Fibroblast of mammary gland (primary cell): ENCODE measurements at regions not wholly inside any gene's neighbourhood (a gene's known extent, or its start where the extent isn't known, plus 50 kb on each side); places are given as distances from the start of the nearest gene placed in this dataset.
A peak's percentile ranks its signal among the peaks of the same experiment; 100 is the strongest.

Experiments
- DNase-seq: peaks from one replicate; pipeline ENCODE4 v3.0.0-alpha.2; 2010; ENCODE audit warnings: low read depth
- H3K4me3 ChIP-seq: 2 replicates; pipeline ENCODE4 v1.5.1; 2011; ENCODE audit warnings: low read depth, mild to moderate bottlenecking, low read length, moderate library complexity; ENCODE audit not compliant: control insufficient read depth
- TF ChIP-seq, protein P1 (sequence below): conservative IDR thresholded peaks from 2 replicates; pipeline ENCODE4 v1.5.1; 2011; ENCODE audit warnings: low read depth, low read length, inconsistent platforms; ENCODE audit not compliant: control insufficient read depth, insufficient read depth

DNA sequence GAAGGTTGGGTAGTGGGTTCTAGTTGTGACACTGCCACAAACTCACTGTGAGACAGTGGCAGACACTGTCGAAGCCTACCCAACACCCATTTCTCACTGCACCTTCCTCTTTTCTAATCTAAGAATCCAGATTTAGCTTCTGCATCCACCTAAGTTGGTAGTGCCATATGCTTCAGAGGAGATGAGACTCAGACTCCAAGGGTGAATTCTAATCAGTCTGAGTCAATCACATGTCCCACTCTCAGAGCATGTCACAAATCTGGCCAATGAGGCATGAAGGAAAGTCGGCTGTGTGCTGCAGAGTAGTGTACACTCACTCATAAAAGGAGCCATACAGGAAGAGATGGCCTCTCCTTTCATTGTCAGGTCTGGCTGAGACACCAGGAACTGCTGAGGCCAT is 102.1 kb upstream of the RAP1B start:
- H3K4me3 ChIP-seq = no peak overlapping the region
- TF ChIP-seq, protein P1, sequence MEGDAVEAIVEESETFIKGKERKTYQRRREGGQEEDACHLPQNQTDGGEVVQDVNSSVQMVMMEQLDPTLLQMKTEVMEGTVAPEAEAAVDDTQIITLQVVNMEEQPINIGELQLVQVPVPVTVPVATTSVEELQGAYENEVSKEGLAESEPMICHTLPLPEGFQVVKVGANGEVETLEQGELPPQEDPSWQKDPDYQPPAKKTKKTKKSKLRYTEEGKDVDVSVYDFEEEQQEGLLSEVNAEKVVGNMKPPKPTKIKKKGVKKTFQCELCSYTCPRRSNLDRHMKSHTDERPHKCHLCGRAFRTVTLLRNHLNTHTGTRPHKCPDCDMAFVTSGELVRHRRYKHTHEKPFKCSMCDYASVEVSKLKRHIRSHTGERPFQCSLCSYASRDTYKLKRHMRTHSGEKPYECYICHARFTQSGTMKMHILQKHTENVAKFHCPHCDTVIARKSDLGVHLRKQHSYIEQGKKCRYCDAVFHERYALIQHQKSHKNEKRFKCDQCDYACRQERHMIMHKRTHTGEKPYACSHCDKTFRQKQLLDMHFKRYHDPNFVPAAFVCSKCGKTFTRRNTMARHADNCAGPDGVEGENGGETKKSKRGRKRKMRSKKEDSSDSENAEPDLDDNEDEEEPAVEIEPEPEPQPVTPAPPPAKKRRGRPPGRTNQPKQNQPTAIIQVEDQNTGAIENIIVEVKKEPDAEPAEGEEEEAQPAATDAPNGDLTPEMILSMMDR = no peak
- no peak for DNase-seq

DNA sequence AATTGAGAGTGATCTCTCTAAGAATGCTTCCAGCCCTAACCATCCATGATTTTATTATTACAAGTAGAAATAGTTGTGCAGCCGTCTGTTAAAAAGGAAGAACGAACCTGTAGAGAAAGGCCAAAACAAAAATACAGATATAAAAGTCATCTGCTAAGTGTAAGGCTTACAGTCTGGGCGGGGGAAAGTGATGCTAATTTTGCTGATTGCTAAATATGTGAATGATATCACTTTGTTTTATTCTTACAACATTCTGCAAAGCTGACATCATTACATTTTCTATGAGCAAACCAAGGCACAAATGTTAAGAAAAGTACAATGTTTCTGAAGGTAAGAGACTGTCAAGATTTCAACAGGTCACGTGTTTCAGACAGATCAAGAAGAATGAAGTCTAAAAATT is 101.5 kb upstream of the RAP1B start:
- no peak overlapping the region for H3K4me3 ChIP-seq
- TF ChIP-seq, protein P1 = no peak
- DNase-seq = no peak

DNA sequence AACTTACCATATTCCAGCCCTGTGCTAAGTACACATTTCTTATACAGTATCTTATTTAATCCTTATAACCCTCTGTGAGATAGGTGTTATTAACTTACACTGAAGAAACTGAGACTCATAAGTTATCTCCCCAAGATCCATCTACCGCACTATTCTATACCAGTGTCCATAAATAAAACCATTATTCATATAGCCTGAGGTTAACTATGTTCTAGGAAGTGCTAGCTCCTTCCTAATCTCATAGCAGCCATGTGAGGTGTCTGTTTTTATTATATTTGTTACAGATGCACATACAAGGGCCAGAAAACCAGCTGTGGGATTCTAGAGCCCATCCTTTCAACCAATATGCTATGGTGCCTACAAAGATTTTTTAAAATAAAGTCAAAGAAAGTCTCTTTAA is 100.3 kb upstream of the RAP1B start:
- TF ChIP-seq, protein P1 = no peak
- no peak overlapping the region for H3K4me3 ChIP-seq
- no peak for DNase-seq

DNA sequence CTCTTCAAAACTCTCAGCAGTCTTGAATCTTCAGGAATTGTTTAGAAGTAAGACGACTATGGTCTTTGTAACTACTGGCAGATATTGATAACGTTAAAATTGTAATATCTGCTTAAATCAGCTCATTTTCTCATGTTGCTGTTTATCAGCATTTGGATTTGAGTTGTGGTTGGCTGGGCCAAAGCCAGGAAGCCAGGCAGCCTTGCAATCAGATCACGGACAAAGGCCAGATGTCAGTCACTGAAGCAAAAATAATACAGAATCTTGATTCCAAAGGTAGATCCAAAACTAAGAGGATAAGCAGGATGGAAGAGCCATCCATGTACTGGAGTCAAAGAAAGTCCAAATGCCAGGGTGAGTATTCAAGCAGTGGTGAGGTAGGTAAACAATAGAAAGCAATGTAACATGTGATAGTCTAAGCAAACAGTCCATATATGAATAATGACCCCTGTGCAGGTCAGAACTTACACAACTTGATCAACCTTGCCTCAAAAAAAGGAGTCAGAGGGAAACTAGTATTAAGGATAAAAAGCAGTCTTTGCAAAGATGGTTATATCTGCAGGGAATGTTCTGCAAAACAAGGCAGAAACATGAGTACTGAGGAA is 95.8 kb upstream of the RAP1B start:
- no peak for DNase-seq
- TF ChIP-seq, protein P1 = no peak
- no peak overlapping the region for H3K4me3 ChIP-seq

DNA sequence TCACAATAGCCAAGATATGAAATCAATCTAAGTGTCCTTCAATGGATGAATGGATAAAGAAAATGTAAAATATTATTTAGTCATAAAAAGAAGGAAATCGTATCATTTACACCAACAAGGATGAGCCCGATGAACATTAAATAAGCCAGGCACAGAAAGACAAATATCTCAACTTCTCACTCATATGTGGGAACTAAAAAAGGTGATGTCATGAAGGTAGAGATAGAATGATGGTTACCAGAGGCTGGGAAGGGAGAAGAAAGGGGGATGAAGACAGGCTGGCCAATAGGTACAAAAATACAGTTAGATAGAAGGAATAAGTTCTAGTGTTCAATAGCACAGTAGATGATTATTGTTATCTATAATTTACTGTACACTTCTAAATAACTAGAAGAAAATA is 94.9 kb upstream of the RAP1B start:
- DNase-seq = no peak
- H3K4me3 ChIP-seq = no peak overlapping the region

DNA sequence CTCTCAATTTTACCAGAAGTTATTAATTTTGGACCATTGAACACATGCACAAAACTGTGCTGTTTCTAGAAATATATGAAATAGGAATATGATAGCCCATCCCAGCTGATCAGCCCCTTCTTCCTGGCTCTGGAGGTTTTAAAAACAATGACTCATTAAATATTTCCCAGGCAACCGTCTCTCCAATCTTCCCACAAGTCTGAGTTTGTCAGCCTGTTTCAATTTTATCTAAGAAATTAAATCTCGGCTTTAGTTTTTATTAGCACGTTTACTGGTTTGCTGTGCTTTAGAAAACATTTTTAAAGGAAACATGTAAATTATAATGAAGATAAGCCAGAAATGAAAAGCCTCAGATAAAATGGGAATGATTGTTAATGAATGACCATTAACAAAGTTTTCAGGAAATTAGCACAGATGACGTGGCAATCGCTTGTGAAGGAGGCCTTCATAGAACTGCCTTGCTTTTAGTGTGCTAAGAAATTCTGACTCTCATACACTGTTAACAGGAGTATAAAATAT is 89.3 kb upstream of the RAP1B start:
- DNase-seq = peak; percentile 80
- TF ChIP-seq, protein P1 = no peak

More for the DNA sequence above, 94.9 kb upstream of the RAP1B start:
- TF ChIP-seq, protein P1 = no peak

DNA sequence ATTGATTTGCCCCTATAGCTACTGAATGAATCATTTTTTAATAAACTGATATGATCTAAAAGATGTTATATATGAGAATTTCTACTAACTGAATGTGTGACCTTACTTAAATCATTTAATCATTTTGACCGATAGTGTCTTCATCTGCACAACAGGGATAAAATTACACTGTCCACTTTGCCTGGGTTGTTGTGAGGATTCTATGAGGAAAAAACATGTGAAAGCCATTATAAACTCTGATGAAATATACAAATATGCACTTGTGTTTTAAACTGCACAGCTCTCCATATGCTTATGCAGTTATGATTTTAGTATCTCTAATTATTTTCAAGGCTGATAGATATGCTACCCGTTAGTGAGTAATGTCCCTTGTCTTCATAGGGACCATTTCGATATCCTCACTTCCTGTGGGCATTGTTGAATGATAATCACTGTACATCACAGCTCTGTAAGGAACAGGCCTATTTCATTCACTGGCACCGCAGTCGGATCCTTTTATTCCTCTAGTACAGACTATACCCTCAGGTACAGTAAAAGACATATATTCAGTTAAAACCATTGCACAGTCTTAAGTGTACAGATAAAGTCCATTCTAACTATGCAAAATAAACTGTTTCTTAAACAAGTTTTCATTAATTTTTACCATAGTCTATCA is 88.7 kb upstream of the RAP1B start:
- TF ChIP-seq, protein P1 = no peak
- H3K4me3 ChIP-seq = no peak overlapping the region
- DNase-seq = peak; percentile 37

More for the DNA sequence above, 89.3 kb upstream of the RAP1B start:
- peak overlapping the region; percentile 26 for H3K4me3 ChIP-seq
